ENCODE measurements at regions not wholly inside any gene's neighbourhood (a gene's known extent, or its start where the extent isn't known, plus 50 kb on each side); places are given as distances from the start of the nearest gene placed in this dataset.

DNA sequence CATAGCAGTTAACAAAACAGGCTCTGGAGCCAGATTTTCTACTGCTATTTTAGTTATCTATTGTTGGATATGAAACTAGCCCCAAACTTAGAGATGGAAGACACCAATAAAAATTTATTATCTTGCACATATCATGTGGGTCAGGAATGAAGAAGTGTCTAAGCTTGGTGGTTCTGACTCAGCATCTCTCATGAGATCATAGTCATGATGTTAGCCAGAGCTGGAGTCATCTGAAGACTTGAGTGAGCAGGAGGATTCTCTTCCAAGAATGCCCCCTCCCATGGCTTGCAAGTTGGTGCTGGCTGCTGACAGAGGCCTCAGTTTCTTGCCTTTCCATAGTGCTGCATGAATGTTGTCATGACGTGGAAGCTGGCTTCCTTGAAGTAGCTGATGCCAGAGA, 68.2 kb upstream of the TAPT1 start:
- Histone ChIP-seq H3K27ac (no peak overlapping the region), H3K4me3 (no peak overlapping the region), H3K4me1 (peaks cover 0 to 8% (median 4%) of the 10 kb centered on the region in 4 donors), H3K27me3 (no peaks in the 10 kb centered on the region), H3K36me3 (no peaks in the 10 kb centered on the region), H3K9me3 (peaks cover 0 to 8% (median 6%) of the 10 kb centered on the region in 4 donors)
- TF ChIP-seq, protein P1, sequence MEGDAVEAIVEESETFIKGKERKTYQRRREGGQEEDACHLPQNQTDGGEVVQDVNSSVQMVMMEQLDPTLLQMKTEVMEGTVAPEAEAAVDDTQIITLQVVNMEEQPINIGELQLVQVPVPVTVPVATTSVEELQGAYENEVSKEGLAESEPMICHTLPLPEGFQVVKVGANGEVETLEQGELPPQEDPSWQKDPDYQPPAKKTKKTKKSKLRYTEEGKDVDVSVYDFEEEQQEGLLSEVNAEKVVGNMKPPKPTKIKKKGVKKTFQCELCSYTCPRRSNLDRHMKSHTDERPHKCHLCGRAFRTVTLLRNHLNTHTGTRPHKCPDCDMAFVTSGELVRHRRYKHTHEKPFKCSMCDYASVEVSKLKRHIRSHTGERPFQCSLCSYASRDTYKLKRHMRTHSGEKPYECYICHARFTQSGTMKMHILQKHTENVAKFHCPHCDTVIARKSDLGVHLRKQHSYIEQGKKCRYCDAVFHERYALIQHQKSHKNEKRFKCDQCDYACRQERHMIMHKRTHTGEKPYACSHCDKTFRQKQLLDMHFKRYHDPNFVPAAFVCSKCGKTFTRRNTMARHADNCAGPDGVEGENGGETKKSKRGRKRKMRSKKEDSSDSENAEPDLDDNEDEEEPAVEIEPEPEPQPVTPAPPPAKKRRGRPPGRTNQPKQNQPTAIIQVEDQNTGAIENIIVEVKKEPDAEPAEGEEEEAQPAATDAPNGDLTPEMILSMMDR (IDR thresholded peaks at IDR 0.05), result no peak
- TF ChIP-seq EP300 (IDR thresholded peaks at IDR 0.05) (no peak), POLR2A (IDR thresholded peaks at IDR 0.05) (no peak), POLR2AphosphoS5 (IDR thresholded peaks at IDR 0.05) (no peak)
- WGBS, 5 donors, result 68 to 87% (median 76%) methylated on average over 1 of the region's 1 CpG
- DNase-seq, result no peak
- intact Hi-C loops (cut with DNase I; ENCODE audit: low total_unique reads), result loop anchor here (10.0 kb wide), 2 partner anchors 140 to 1030 kb away; no protein-coding TSS in a partner anchor

DNA sequence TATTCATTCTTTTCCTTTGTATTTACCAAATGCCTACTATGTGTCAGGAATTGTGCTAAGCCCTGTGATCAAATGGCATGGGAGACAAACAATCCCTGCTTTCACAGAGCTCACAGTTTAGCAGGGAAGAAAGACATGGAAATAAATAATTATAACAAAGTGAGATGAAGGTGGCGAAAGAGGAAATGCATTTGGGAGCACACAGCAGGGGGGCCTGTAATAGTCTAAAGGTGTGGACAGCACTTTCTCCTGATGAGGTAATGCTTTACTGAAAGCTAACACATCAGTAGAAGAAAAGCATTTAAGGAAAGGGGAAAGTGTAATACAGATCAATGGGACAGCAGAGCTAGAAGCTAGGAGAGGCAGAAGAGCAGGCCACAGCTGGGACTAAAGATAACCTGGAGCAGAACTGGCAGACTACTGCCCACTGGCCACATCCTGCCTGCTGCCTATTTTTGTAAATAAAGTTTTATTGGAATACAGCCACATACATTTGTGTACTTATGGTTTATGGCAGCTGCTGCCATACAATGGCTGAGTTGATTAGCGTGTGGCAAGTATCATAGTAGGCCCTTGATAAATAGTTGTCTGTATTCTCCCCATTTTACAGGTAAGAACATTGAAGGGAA, 67.1 kb upstream of the TAPT1 start:
- TF ChIP-seq POLR2A (IDR thresholded peaks at IDR 0.05) (no peak), POLR2AphosphoS5 (IDR thresholded peaks at IDR 0.05) (no peak), EP300 (IDR thresholded peaks at IDR 0.05) (no peak)
- TF ChIP-seq, protein P1 (IDR thresholded peaks at IDR 0.05), result no peak
- no peak overlapping the region for H3K27ac ChIP-seq
- intact Hi-C loops (cut with DNase I; ENCODE audit: low total_unique reads), result loop anchor here (10.0 kb wide), 2 partner anchors 141 to 1031 kb away; no protein-coding TSS in a partner anchor

DNA sequence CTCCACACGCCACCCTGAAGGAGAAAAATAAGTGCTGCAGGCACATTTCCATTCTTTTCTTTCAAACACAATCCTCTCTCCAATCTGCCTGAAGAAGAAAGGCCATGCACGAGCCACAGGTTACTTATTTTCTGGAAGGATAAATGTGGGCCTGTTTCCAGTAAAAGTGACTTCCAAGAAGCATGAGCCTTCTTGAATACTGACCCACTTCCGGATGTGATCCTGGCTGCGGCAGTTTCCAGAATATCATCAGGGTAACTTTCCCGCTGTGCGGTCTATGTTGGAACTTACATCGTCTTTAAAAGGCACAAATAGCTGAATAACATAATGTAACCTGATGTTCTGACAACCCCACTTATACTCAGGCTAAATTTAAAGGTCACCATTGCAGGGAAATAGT, 66.3 kb upstream of the TAPT1 start:
- intact Hi-C loops (cut with DNase I; ENCODE audit: low total_unique reads), result loop anchor here (10.0 kb wide), 2 partner anchors 142 to 1032 kb away; no protein-coding TSS in a partner anchor
- 75 to 86% (median 83%) methylated on average over 7 of the region's 7 CpGs for WGBS, 5 donors

More for the DNA sequence above, 67.1 kb upstream of the TAPT1 start:
- DNase-seq, result no peak
- Histone ChIP-seq H3K27me3 (no peaks in the 10 kb centered on the region), H3K36me3 (no peaks in the 10 kb centered on the region), H3K9me3 (peaks cover 0 to 8% (median 6%) of the 10 kb centered on the region in 4 donors), H3K4me1 (peaks cover 0 to 8% (median 4%) of the 10 kb centered on the region in 4 donors), H3K4me3 (no peak overlapping the region)
- WGBS, 5 donors, result 79 to 89% (median 81%) methylated on average over 2 of the region's 2 CpGs

DNA sequence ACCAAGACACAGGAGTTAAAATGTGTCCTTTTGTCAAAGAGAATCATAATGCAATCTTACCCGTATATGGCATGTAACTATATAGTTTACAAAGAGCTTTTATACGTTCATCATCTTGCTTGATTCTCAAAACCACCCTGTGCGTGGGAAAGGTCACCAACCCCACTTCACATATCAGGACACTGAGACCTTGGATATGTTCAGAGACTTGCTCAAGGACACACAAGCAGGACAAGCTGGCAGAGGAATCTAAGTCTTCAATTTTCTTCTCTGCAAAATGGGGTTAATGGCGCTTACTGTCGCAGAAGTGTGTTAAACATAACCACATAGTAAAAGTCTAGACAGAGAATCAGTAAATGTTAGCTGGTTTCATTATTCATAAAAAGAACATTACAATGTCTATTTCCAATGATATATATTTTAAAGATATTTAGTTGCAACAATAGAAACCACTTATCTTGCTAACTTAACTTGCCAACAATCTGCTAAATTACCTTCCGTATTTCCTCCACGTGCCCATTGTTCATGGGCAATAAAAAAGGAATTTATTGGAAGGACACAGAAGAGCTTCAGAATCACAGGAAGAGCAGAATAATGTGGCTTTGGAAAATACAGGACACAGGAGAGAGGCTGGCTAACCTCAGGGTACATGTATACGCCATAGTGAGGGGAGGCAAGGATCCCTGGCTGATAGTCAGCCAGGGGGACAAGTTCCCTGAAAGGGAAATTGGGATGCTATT, 64.6 kb upstream of the TAPT1 start:
- no peaks in the 10 kb centered on the region for H3K9me3 ChIP-seq
- intact Hi-C loops (cut with DNase I; ENCODE audit: low total_unique reads), result loop anchor here (10.0 kb wide), 2 partner anchors 144 to 1034 kb away; no protein-coding TSS in a partner anchor
- peaks cover 0 to 8% (median 4%) of the 10 kb centered on the region in 4 donors for H3K4me1 ChIP-seq
- no peaks in the 10 kb centered on the region for H3K27me3 ChIP-seq
- no peak for DNase-seq
- TF ChIP-seq, protein P1 (IDR thresholded peaks at IDR 0.05), result no peak
- TF ChIP-seq POLR2AphosphoS5 (IDR thresholded peaks at IDR 0.05) (no peak), POLR2A (IDR thresholded peaks at IDR 0.05) (no peak), EP300 (IDR thresholded peaks at IDR 0.05) (no peak)
- no peaks in the 10 kb centered on the region for H3K36me3 ChIP-seq
- WGBS, 5 donors, result 59 to 71% (median 61%) methylated on average over 8 of the region's 8 CpGs
- H3K27ac ChIP-seq, result no peak overlapping the region
- H3K4me3 ChIP-seq, result peak overlapping the region in 1 of 4 donors; percentile 3

More for the DNA sequence above, 66.3 kb upstream of the TAPT1 start:
- no peak overlapping the region for H3K27ac ChIP-seq
- H3K4me3 ChIP-seq, result no peak overlapping the region
- H3K4me1 ChIP-seq, result peaks cover 0 to 8% (median 4%) of the 10 kb centered on the region in 4 donors
- no peak for DNase-seq
- peaks cover 0 to 7% (median 5%) of the 10 kb centered on the region in 4 donors for H3K9me3 ChIP-seq
- no peaks in the 10 kb centered on the region for H3K27me3 ChIP-seq
- H3K36me3 ChIP-seq, result no peaks in the 10 kb centered on the region
- TF ChIP-seq POLR2AphosphoS5 (IDR thresholded peaks at IDR 0.05) (no peak), POLR2A (IDR thresholded peaks at IDR 0.05) (no peak), EP300 (IDR thresholded peaks at IDR 0.05) (no peak)
- TF ChIP-seq, protein P1 (IDR thresholded peaks at IDR 0.05), result no peak
